GM23338 (cell line): ENCODE measurements at regions not wholly inside any gene's neighbourhood (a gene's known extent, or its start where the extent isn't known, plus 50 kb on each side); places are given as distances from the start of the nearest gene placed in this dataset.
A peak's percentile ranks its signal among the peaks of the same experiment; 100 is the strongest.

Source experiments
- ATAC-seq: fragments of 200-7000 bp; cut with Tn5 transposase; 3 replicates; pipeline ENCODE4 v1.9.1; 2020
- DNase-seq: peaks from one replicate; pipeline ENCODE4 v3.0.0-alpha.2; 2015; ENCODE audit warnings: low spot score
- H2AFZ ChIP-seq: fragments of 200-600 bp; sonication (generic); 2 replicates; pipeline ENCODE4 v1.8.0; 2016; ENCODE audit warnings: antibody characterized with exemption, mild to moderate bottlenecking, moderate library complexity
- H3F3A ChIP-seq: fragments of 200-600 bp; sonication (generic); replicated peaks from 2 replicates; pipeline ENCODE4 v1.8.0; 2017; ENCODE audit warnings: antibody characterized with exemption, mixed run types, low read depth
- H3K27ac ChIP-seq: fragments of 200-600 bp; sonication (generic); 2 replicates; pipeline ENCODE4 v1.6.1; 2016; ENCODE audit warnings: low read depth
- H3K27me3 ChIP-seq: fragments of 200-600 bp; sonication (generic); 2 replicates; pipeline ENCODE4 v1.8.0; 2016; ENCODE audit warnings: mild to moderate bottlenecking, mixed run types, moderate library complexity; ENCODE audit not compliant: insufficient read depth
- H3K36me3 ChIP-seq: fragments of 200-600 bp; sonication (generic); 2 replicates; pipeline ENCODE4 v1.8.0; 2016; ENCODE audit warnings: mild to moderate bottlenecking; ENCODE audit not compliant: insufficient read depth
- H3K4me1 ChIP-seq: fragments of 200-600 bp; sonication (generic); 2 replicates; pipeline ENCODE4 v1.8.0; 2016; ENCODE audit warnings: mild to moderate bottlenecking, moderate library complexity; ENCODE audit not compliant: insufficient read depth
- H3K4me2 ChIP-seq: fragments of 200-600 bp; sonication (generic); 2 replicates; pipeline ENCODE4 v1.7.1; 2017; ENCODE audit warnings: mixed run types
- H3K4me3 ChIP-seq: fragments of 200-600 bp; sonication (generic); 2 replicates; pipeline ENCODE4 v1.6.1; 2016; ENCODE audit warnings: mixed run types
- H3K79me2 ChIP-seq: fragments of 200-600 bp; sonication (generic); replicated peaks from 2 replicates; pipeline ENCODE4 v1.8.0; 2017; ENCODE audit warnings: mild to moderate bottlenecking; ENCODE audit not compliant: insufficient read depth
- H3K9me2 ChIP-seq: fragments of 200-600 bp; sonication (generic); 2 replicates; pipeline ENCODE4 v1.8.0; 2017; ENCODE audit not compliant: insufficient read depth
- H4K20me1 ChIP-seq: fragments of 200-600 bp; sonication (generic); replicated peaks from 2 replicates; pipeline ENCODE4 v1.8.0; 2017; ENCODE audit warnings: mild to moderate bottlenecking; ENCODE audit not compliant: insufficient read depth
- H3K27ac Mint-ChIP-seq: 2 replicates; pipeline ENCODE4 v1.8.0; 2020; ENCODE audit warnings: inconsistent platforms, mild to moderate bottlenecking, moderate library complexity, mixed read lengths
- H3K27me3 Mint-ChIP-seq: 3 replicates; pipeline ENCODE4 v1.8.0; 2022; ENCODE audit warnings: low read depth, mild to moderate bottlenecking, moderate library complexity, mixed read lengths, inconsistent platforms; ENCODE audit not compliant: insufficient read depth, poor library complexity
- H3K36me3 Mint-ChIP-seq: 3 replicates; pipeline ENCODE4 v1.8.0; 2021; ENCODE audit warnings: low read depth, mild to moderate bottlenecking, inconsistent platforms, moderate library complexity, mixed read lengths
- H3K4me1 Mint-ChIP-seq: 3 replicates; pipeline ENCODE4 v1.8.0; 2020; ENCODE audit warnings: mild to moderate bottlenecking, inconsistent platforms, mixed read lengths
- H3K4me3 Mint-ChIP-seq: 3 replicates; pipeline ENCODE4 v1.8.0; 2021; ENCODE audit warnings: moderate library complexity, mild to moderate bottlenecking, inconsistent platforms, mixed read lengths
- H3K9me3 Mint-ChIP-seq: 3 replicates; pipeline ENCODE4 v1.8.0; 2020; ENCODE audit warnings: moderate library complexity, mild to moderate bottlenecking, inconsistent platforms, mixed read lengths
- CREB1 ChIP-seq: fragments of 250-450 bp; sonication (Bioruptor Pico); IDR thresholded peaks from 2 replicates; pipeline ENCODE4 v1.5.0; 2020; ENCODE audit warnings: low read depth, mild to moderate bottlenecking, moderate library complexity
- CTCF ChIP-seq, 2 experiments: fragments of 200-600 bp in 1 of 2; sonication (generic) in 1 of 2; conservative IDR thresholded peaks; 2 replicates each; pipeline versions ENCODE4 v1.5.1 to v1.6.1; 2016 to 2017; ENCODE audit warnings: antibody characterized with exemption in 2 of 2, low read depth in 2 of 2, mild to moderate bottlenecking in 2 of 2, moderate library complexity in 1 of 2
- EZH2 ChIP-seq: fragments of 200-600 bp; sonication (generic); IDR thresholded peaks from one replicate; pipeline ENCODE4 v1.8.0; 2017; ENCODE audit warnings: antibody characterized with exemption, mild to moderate bottlenecking, low read depth; ENCODE audit not compliant: unreplicated experiment
- JUNB ChIP-seq: IDR thresholded peaks from one replicate; pipeline ENCODE4 v1.6.1; 2016; ENCODE audit warnings: antibody characterized with exemption; ENCODE audit not compliant: unreplicated experiment
- NANOG ChIP-seq: IDR thresholded peaks from 2 replicates; pipeline ENCODE4 v1.6.1; 2016; ENCODE audit warnings: antibody characterized with exemption, borderline replicate concordance
- POLR2AphosphoS5 ChIP-seq: IDR thresholded peaks from 2 replicates; pipeline ENCODE4 v1.6.1; 2016; ENCODE audit warnings: antibody characterized with exemption, low read depth
- STAT1 ChIP-seq: IDR thresholded peaks from one replicate; pipeline ENCODE4 v1.6.1; 2016; ENCODE audit warnings: antibody characterized with exemption; ENCODE audit not compliant: unreplicated experiment
- ZNF114 ChIP-seq: fragments of 250-450 bp; sonication (Bioruptor Pico); IDR thresholded peaks from 2 replicates; pipeline ENCODE4 v1.5.0; 2020; ENCODE audit warnings: mild to moderate bottlenecking, moderate library complexity
- ZNF462 ChIP-seq: fragments of 250-450 bp; sonication (Bioruptor Pico); IDR thresholded peaks from 2 replicates; pipeline ENCODE4 v1.5.0; 2020; ENCODE audit warnings: mild to moderate bottlenecking, moderate library complexity
- TF ChIP-seq, protein P1 (sequence below): IDR thresholded peaks from one replicate; pipeline ENCODE4 v1.6.1; 2018; ENCODE audit warnings: antibody characterized with exemption; ENCODE audit not compliant: unreplicated experiment

GRCh38 chr1:31503570-31503969, 72.7 kb upstream of the TINAGL1 start:
- TF ChIP-seq NANOG, result no peak
- TF ChIP-seq JUNB, result no peak
- no peak for TF ChIP-seq STAT1
- H3K27me3 Mint-ChIP-seq, result peaks cover 9% of the 10 kb centered on the region
- H3K9me3 Mint-ChIP-seq, result no peaks in the 10 kb centered on the region
- no peaks in the 10 kb centered on the region for H4K20me1 ChIP-seq
- 0 out of 2 replicates have a peak overlapping the region, but pooled peaks have one; percentile 52 for H2AFZ ChIP-seq
- peak overlapping the region; percentile 71 for H3K4me2 ChIP-seq
- H3K27me3 ChIP-seq, result no peaks in the 10 kb centered on the region
- H3K4me1 Mint-ChIP-seq, result peaks cover 26% of the 10 kb centered on the region
- no peaks in the 10 kb centered on the region for H3F3A ChIP-seq
- H3K36me3 ChIP-seq, result no peaks in the 10 kb centered on the region
- ATAC-seq (peak; percentile 25), DNase-seq (no peak)
- peak overlapping the region; percentile 30 for H3K4me3 Mint-ChIP-seq
- H3K27ac ChIP-seq, result no peak overlapping the region
- H3K36me3 Mint-ChIP-seq, result no peaks in the 10 kb centered on the region
- H3K4me3 ChIP-seq, result peak overlapping the region; percentile 34; the same call in 1 of the 2 replicates
- H3K79me2 ChIP-seq, result no peaks in the 10 kb centered on the region
- H3K27ac Mint-ChIP-seq, result peak overlapping the region; percentile 18; the same call in 1 of the 2 replicates
- H3K9me2 ChIP-seq, result no peaks in the 10 kb centered on the region
- H3K4me1 ChIP-seq, result peaks cover 16% of the 10 kb centered on the region

DNA sequence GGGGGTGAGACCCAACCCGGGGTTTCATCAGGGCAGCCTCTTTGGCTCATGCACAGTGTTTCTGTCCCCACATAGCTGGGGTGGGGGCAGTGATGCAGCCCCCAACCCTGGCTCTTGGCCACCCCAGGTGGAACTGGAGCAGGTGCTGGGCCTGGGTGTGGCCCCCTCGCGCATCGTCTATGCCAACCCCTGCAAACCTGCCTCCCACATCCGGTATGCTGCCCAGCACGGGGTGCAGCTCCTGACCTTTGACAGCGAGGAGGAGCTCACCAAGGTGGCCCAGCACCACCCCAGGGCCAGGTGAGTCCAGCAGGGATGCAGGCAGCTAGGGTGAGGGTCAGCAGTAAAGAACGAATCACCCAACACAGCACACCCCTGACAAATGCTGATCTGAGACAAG, 72.3 kb upstream of the TINAGL1 start:
- H3K36me3 ChIP-seq, result no peaks in the 10 kb centered on the region
- no peaks in the 10 kb centered on the region for H3K9me3 Mint-ChIP-seq
- H3K36me3 Mint-ChIP-seq, result no peaks in the 10 kb centered on the region
- no peaks in the 10 kb centered on the region for H3F3A ChIP-seq
- peaks cover 16% of the 10 kb centered on the region for H3K4me1 ChIP-seq
- no peaks in the 10 kb centered on the region for H3K27me3 ChIP-seq
- H3K4me1 Mint-ChIP-seq, result peaks cover 26% of the 10 kb centered on the region
- no peak overlapping the region for H2AFZ ChIP-seq
- no peak overlapping the region for H3K4me3 ChIP-seq
- H3K79me2 ChIP-seq, result no peaks in the 10 kb centered on the region
- no peaks in the 10 kb centered on the region for H3K9me2 ChIP-seq
- no peak for DNase-seq
- peaks cover 9% of the 10 kb centered on the region for H3K27me3 Mint-ChIP-seq
- ATAC-seq, result no peak
- no peaks in the 10 kb centered on the region for H4K20me1 ChIP-seq
- H3K27ac ChIP-seq, result no peak overlapping the region
- H3K4me3 Mint-ChIP-seq, result no peak overlapping the region
- no peak overlapping the region for H3K27ac Mint-ChIP-seq
- H3K4me2 ChIP-seq, result peak overlapping the region; percentile 71; the same call in 1 of the 2 replicates
- TF ChIP-seq EZH2 (no peak), JUNB (no peak), CREB1 (CRISPR knock-in tag) (no peak), ZNF114 (no peak), NANOG (no peak), ZNF462 (no peak), POLR2AphosphoS5 (no peak), CTCF (conservative IDR thresholded peaks at IDR 0.05; ENCODE audit: low read depth in 2 of 2) (no peak)
- TF ChIP-seq, protein P1, sequence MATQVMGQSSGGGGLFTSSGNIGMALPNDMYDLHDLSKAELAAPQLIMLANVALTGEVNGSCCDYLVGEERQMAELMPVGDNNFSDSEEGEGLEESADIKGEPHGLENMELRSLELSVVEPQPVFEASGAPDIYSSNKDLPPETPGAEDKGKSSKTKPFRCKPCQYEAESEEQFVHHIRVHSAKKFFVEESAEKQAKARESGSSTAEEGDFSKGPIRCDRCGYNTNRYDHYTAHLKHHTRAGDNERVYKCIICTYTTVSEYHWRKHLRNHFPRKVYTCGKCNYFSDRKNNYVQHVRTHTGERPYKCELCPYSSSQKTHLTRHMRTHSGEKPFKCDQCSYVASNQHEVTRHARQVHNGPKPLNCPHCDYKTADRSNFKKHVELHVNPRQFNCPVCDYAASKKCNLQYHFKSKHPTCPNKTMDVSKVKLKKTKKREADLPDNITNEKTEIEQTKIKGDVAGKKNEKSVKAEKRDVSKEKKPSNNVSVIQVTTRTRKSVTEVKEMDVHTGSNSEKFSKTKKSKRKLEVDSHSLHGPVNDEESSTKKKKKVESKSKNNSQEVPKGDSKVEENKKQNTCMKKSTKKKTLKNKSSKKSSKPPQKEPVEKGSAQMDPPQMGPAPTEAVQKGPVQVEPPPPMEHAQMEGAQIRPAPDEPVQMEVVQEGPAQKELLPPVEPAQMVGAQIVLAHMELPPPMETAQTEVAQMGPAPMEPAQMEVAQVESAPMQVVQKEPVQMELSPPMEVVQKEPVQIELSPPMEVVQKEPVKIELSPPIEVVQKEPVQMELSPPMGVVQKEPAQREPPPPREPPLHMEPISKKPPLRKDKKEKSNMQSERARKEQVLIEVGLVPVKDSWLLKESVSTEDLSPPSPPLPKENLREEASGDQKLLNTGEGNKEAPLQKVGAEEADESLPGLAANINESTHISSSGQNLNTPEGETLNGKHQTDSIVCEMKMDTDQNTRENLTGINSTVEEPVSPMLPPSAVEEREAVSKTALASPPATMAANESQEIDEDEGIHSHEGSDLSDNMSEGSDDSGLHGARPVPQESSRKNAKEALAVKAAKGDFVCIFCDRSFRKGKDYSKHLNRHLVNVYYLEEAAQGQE, result no peak
